ENCODE measurements at regions not wholly inside any gene's neighbourhood (a gene's known extent, or its start where the extent isn't known, plus 50 kb on each side); places are given as distances from the start of the nearest gene placed in this dataset.

GRCh38 chr6:23036406-23036983 lies 467.1 kb downstream of the HDGFL1 start:
- DNase-seq = no peak

- DNase-seq = no peak
Observed at GRCh38 chr6:23040899-23041298, 471.5 kb downstream of the HDGFL1 start.

- no peak for DNase-seq
Observed at GRCh38 chr6:23045280-23045679, 475.9 kb downstream of the HDGFL1 start.

GRCh38 chr6:23055523-23055922 lies 486.2 kb downstream of the HDGFL1 start:
- no peak for DNase-seq

- no peak for DNase-seq
Observed at GRCh38 chr6:23073821-23074220, 504.5 kb downstream of the HDGFL1 start.

GRCh38 chr6:23077772-23078171 lies 508.4 kb downstream of the HDGFL1 start:
- no peak for DNase-seq

- DNase-seq = no peak
Observed at GRCh38 chr6:23081701-23082100, 512.3 kb downstream of the HDGFL1 start.

- no peak for DNase-seq
Observed at GRCh38 chr6:23086100-23086499, 516.7 kb downstream of the HDGFL1 start.

- DNase-seq = no peak
Observed at GRCh38 chr6:23087471-23087870, 518.1 kb downstream of the HDGFL1 start.

GRCh38 chr6:23088761-23089160 lies 519.4 kb downstream of the HDGFL1 start:
- no peak for DNase-seq

- no peak for DNase-seq
Observed at GRCh38 chr6:23089981-23090380, 520.6 kb downstream of the HDGFL1 start.

- DNase-seq = no peak
Observed at GRCh38 chr6:23091795-23092194, 522.4 kb downstream of the HDGFL1 start.

- no peak for DNase-seq
Observed at GRCh38 chr6:23096876-23097275, 527.5 kb downstream of the HDGFL1 start.

GRCh38 chr6:23097566-23097965 lies 528.2 kb downstream of the HDGFL1 start:
- DNase-seq = no peak

GRCh38 chr6:23106951-23107350 lies 537.6 kb downstream of the HDGFL1 start:
- DNase-seq = no peak

GRCh38 chr6:23111984-23112383 lies 542.6 kb downstream of the HDGFL1 start:
- no peak for DNase-seq

GRCh38 chr6:23114812-23115504 lies 545.6 kb downstream of the HDGFL1 start:
- no peak for DNase-seq

GRCh38 chr6:23137611-23138010 lies 568.2 kb downstream of the HDGFL1 start:
- no peak for DNase-seq

GRCh38 chr6:23140871-23141270 lies 571.5 kb downstream of the HDGFL1 start:
- no peak for DNase-seq

- DNase-seq = no peak
Observed at GRCh38 chr6:23145781-23146180, 576.4 kb downstream of the HDGFL1 start.

- DNase-seq = no peak
Observed at GRCh38 chr6:23154159-23154558, 584.8 kb downstream of the HDGFL1 start.

GRCh38 chr6:23170049-23170448 lies 600.7 kb downstream of the HDGFL1 start:
- DNase-seq = no peak

- DNase-seq = no peak
Observed at GRCh38 chr6:23173234-23173633, 603.9 kb downstream of the HDGFL1 start.

- no peak for DNase-seq
Observed at GRCh38 chr6:23174781-23175361, 605.5 kb downstream of the HDGFL1 start.

GRCh38 chr6:23175391-23175790 lies 606.0 kb downstream of the HDGFL1 start:
- no peak for DNase-seq
